Activated naive CD4-positive, alpha-beta T cell treated with anti-CD3 and anti-CD28 coated beads for 36 hours (primary cell): ENCODE measurements at regions not wholly inside any gene's neighbourhood (a gene's known extent, or its start where the extent isn't known, plus 50 kb on each side); places are given as distances from the start of the nearest gene placed in this dataset.
"Not testable (repeated sequence)": the region's sequence is repeated elsewhere in the genome, so short reads cannot be mapped to it uniquely, and the experiment has no call there.

Experiments used
- CTCF ChIA-PET: fragments of 350-600 bp; sonication (Branson Sonifier 250); formaldehyde crosslinking; loops from one replicate; lab custom pipeline; 2021; ENCODE audit warnings: antibody characterized with exemption; lab: Charles Lee
- DNase-seq: peaks from one replicate; pipeline ENCODE4 v3.0.0-alpha.2; 2020
- H3K27ac Mint-ChIP-seq: one replicate; pipeline ENCODE4 v1.8.0; 2021; ENCODE audit warnings: mild to moderate bottlenecking, mixed read lengths
- H3K27me3 Mint-ChIP-seq: one replicate; pipeline ENCODE4 v1.8.0; 2021; ENCODE audit warnings: low read depth, mixed read lengths
- H3K36me3 Mint-ChIP-seq: one replicate; pipeline ENCODE4 v1.8.0; 2021; ENCODE audit warnings: low read depth, mixed read lengths
- H3K4me1 Mint-ChIP-seq: one replicate; pipeline ENCODE4 v1.8.0; 2021; ENCODE audit warnings: low read depth, mixed read lengths
- H3K4me3 Mint-ChIP-seq: one replicate; pipeline ENCODE4 v1.8.0; 2021; ENCODE audit warnings: mild to moderate bottlenecking, moderate library complexity, mixed read lengths
- H3K9me3 Mint-ChIP-seq: one replicate; pipeline ENCODE4 v1.8.0; 2021; ENCODE audit warnings: mixed read lengths
- intact Hi-C: fragments of 100-400 bp; cut with micrococcal nuclease; formaldehyde crosslinking; loops from one replicate; pipeline ENCODE4 v1.15.1; 2023

DNA sequence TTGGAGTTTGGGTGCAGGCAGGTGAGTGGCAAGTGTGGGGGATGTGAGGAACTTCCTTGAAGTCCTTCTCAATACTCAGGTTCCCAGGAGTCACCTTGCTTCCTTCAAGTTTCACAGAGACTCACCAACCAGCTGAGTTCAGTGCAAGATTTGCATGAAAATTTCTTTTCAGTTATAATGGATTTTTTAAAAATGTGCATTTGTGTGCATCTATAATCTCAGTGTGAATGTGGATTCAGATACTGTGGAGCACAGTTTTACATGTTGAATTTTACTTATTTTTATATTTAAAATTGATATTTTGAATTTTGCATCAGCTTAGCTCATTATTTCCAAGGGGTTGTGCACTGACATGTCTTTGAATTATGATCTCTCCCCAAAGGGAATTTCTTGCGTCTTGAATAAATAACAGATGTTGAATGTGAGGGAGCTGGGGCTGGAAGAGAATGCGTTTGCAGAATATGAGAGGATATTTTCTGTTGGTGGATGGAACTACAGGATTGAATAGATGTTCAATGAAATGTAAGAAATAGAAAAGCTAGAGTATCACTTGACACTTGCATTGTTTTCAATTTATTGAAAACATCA lies 184.3 kb downstream of the RPRM start:
- no peak overlapping the region for H3K4me3 Mint-ChIP-seq
- no peaks in the 10 kb centered on the region for H3K4me1 Mint-ChIP-seq
- DNase-seq = no peak
- CTCF ChIA-PET = no interaction called here
- H3K27me3 Mint-ChIP-seq = no peaks in the 10 kb centered on the region
- no peaks in the 10 kb centered on the region for H3K36me3 Mint-ChIP-seq
- intact Hi-C loops = no loop called here
- H3K27ac Mint-ChIP-seq = no peak overlapping the region
- H3K9me3 Mint-ChIP-seq = no peaks in the 10 kb centered on the region

DNA sequence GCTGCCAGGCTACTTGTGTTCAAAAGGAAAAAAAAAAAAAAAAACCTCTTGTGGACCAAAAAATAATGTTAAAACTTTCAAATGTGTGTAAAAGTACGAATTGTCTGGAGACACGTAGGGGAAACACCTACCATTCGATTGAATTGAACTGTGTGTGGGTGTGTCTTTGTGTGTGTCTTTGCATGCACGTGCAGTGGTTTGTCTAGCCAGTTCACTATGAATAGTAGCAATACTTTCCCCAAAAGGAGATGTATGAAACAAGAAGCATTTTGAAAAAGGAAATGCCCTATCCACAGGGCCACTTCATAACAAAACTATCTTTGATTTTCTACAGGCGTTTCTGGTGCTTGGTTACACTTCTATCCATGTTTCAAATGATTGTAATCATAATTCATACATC lies 186.8 kb downstream of the RPRM start:
- CTCF ChIA-PET = no interaction called here
- Mint-ChIP-seq H3K9me3 (no peaks in the 10 kb centered on the region), H3K36me3 (no peaks in the 10 kb centered on the region), H3K27me3 (peaks cover 4% of the 10 kb centered on the region), H3K27ac (no peak overlapping the region), H3K4me3 (no peak overlapping the region), H3K4me1 (peaks cover 2% of the 10 kb centered on the region)
- intact Hi-C loops = no loop called here
- DNase-seq = no peak

DNA sequence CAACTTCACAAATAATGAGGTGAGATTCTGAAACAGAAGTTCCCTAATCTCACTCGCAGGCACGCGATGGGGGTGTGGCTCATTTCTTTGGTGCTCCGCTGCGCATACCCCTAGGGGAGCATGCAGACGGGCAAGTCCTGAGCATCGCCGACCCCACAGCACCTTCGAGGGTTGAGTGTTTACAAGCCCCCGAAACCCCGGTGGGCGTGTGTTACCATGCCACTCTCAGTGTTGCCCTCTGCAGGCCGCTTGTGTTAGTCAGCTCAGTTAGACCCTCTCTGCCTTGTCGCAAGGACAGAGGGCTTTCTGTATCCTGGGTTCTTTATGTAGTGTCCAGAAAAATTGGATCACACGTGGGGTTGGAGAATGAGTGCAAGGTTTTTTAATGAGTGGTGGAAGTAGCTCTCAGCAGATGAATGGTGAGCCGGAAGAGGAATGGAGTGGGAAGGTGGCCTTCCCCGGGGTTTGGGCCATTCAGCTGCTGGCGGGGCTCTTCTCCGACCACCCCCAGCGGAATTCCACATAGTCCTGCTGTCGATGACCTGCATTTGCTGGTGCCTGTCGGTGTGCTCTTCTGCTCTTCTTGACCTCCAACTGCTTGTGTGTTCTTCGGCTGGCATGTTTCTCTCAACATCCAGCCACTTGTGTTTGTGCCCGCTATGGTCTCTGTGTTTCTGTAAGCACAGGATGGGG lies 191.3 kb downstream of the RPRM start:
- CTCF ChIA-PET = no interaction called here
- intact Hi-C loops = no loop called here
- H3K36me3 Mint-ChIP-seq = no peaks in the 10 kb centered on the region
- H3K27ac Mint-ChIP-seq = no peak overlapping the region
- H3K4me1 Mint-ChIP-seq = peaks cover 2% of the 10 kb centered on the region
- peaks cover 8% of the 10 kb centered on the region for H3K9me3 Mint-ChIP-seq
- H3K27me3 Mint-ChIP-seq = peaks cover 4% of the 10 kb centered on the region
- no peak overlapping the region for H3K4me3 Mint-ChIP-seq
- DNase-seq = peak; percentile 7

DNA sequence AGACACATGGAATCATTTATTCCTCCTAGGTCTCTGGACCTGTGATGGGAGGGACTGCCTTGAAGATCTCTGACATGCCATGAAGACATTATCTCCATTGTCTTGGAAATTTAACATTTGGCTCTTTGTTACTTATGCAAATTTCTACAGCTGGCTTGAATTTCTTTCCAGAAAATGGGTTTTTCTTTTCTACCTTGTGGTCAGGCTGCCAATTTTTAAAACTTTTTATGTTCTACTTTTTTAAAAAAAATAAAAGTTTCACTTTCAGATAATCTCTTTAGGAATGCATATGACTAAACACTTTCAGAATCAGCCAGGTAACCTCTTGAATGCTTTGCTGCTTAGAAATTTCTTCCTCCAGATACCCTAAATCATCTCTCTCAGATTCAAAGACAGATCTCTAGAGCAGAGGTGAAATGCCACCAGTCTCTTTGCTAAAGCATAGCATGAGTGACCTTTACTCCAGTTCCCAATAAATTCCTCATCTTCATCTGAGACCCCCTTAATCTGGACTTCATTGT lies 209.6 kb downstream of the RPRM start:
- Mint-ChIP-seq H3K27ac (no peak overlapping the region), H3K9me3 (peaks cover 7% of the 10 kb centered on the region), H3K36me3 (no peaks in the 10 kb centered on the region), H3K27me3 (no peaks in the 10 kb centered on the region), H3K4me3 (no peak overlapping the region), H3K4me1 (no peaks in the 10 kb centered on the region)
- no peak for DNase-seq
- CTCF ChIA-PET = no interaction called here
- intact Hi-C loops = no loop called here

DNA sequence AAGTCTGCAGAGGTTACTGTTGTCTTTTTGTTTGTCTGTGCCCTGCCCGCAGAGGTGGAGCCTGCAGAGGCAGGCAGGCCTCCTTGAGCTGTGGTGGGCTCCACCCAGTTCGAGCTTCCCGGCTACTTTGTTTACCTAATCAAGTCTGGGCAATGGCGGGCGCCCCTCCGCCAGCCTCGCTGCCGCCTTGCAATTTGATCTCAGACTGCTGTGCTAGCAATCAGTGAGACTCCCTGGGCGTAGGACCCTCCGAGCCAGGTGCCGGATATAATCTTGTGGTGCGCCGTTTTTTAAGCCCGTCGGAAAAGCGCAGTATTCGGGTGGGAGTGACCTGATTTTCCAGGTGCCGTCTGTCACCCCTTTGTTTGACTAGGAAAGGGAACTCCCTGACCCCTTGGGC lies 221.7 kb downstream of the RPRM start:
- intact Hi-C loops, H3K27me3 Mint-ChIP-seq, CTCF ChIA-PET, H3K4me1 Mint-ChIP-seq, DNase-seq, H3K27ac Mint-ChIP-seq, H3K36me3 Mint-ChIP-seq, H3K4me3 Mint-ChIP-seq, H3K9me3 Mint-ChIP-seq: not testable (repeated sequence)

DNA sequence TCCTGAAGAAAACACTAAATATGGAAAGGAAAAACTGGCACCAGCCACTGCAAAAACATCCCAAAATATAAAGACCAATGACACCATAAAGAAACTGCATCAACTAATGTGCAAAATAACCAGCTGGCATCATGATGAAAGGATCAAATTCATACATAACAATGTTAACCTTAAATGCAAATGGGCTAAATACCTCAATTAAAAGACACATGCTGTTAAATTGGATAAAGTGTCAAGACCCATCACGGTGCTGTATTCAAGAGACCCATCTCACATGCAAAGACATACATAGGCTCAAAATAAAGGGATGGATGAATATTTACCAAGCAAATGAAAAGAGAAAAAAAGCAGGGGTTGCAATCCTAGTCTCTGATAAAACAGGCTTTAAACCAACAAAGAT lies 231.9 kb downstream of the RPRM start:
- H3K27ac Mint-ChIP-seq, H3K27me3 Mint-ChIP-seq, H3K4me3 Mint-ChIP-seq, DNase-seq, CTCF ChIA-PET, intact Hi-C loops, H3K36me3 Mint-ChIP-seq, H3K4me1 Mint-ChIP-seq: not testable (repeated sequence)
- peaks cover 12% of the 10 kb centered on the region for H3K9me3 Mint-ChIP-seq

GRCh38 chr2:153235516-153235915 lies 243.0 kb downstream of the RPRM start:
- Mint-ChIP-seq H3K27ac (peak overlapping the region; percentile 46), H3K36me3 (no peaks in the 10 kb centered on the region), H3K27me3 (no peaks in the 10 kb centered on the region), H3K4me1 (peaks cover 16% of the 10 kb centered on the region), H3K9me3 (no peaks in the 10 kb centered on the region), H3K4me3 (no peak overlapping the region)
- DNase-seq = peak; percentile 55
- intact Hi-C loops = loop anchor here (5.0 to 10.0 kb wide), 2 partner anchors 67 to 309 kb away; no protein-coding TSS in a partner anchor
- CTCF ChIA-PET = no interaction called here

DNA sequence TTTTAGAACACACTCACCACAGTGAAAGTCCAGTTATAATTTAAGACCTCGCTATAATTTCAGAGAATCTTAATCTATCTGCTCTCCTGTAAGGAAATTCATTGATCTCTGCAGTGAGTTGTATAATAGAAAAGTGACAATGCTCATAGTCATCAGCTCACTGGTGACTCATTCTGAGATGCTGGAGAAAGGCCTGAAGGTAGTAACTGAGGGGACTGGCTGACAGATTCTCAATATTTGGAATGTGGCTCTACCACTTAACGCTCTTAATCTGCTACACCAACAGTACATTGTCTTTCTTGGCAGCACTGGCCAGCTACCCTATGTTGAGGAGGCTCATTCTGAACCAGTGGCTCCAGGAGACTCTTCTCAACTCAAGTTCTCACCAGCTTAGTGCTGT lies 246.1 kb downstream of the RPRM start:
- intact Hi-C loops = loop anchor here (10.0 kb wide), 1 partner anchor 312 kb away; no protein-coding TSS in a partner anchor
- Mint-ChIP-seq H3K4me1 (peaks cover 16% of the 10 kb centered on the region), H3K27ac (no peak overlapping the region), H3K9me3 (no peaks in the 10 kb centered on the region), H3K4me3 (no peak overlapping the region), H3K36me3 (no peaks in the 10 kb centered on the region), H3K27me3 (no peaks in the 10 kb centered on the region)
- DNase-seq = no peak
- CTCF ChIA-PET = interaction anchor here (0.6 kb wide), 1 partner anchor 326 kb away, joined by 3 read pairs; no protein-coding TSS in a partner anchor

DNA sequence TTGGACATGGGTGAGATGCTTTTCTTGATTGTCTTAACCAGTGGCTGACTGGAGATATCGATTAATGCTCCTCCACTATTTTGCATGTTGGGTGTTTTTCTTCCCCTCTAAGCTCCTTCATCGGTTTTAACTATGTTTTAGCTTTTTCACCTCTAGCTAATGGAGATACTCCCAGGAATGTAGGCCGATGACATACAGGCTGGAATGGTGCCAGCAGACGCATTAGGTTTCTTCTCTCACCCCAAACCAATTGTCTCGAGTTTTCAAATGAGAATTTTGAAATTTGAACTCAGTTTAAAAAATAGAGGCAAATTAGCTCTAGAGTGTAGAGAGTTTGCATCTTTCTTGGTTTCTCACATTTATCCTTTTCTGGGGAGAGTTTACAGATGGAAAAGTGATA lies 247.6 kb downstream of the RPRM start:
- H3K4me1 Mint-ChIP-seq = peaks cover 14% of the 10 kb centered on the region
- H3K27ac Mint-ChIP-seq = no peak overlapping the region
- no peaks in the 10 kb centered on the region for H3K36me3 Mint-ChIP-seq
- no peak overlapping the region for H3K4me3 Mint-ChIP-seq
- DNase-seq = no peak
- CTCF ChIA-PET = interaction anchor here (0.6 to 0.8 kb wide), 2 partner anchors 63 to 249 kb away, joined by 3 to 4 read pairs; no protein-coding TSS in a partner anchor
- peaks cover 2% of the 10 kb centered on the region for H3K27me3 Mint-ChIP-seq
- H3K9me3 Mint-ChIP-seq = peaks cover 6% of the 10 kb centered on the region
- intact Hi-C loops = loop anchor here (10.0 kb wide), 1 partner anchor 314 kb away; no protein-coding TSS in a partner anchor

DNA sequence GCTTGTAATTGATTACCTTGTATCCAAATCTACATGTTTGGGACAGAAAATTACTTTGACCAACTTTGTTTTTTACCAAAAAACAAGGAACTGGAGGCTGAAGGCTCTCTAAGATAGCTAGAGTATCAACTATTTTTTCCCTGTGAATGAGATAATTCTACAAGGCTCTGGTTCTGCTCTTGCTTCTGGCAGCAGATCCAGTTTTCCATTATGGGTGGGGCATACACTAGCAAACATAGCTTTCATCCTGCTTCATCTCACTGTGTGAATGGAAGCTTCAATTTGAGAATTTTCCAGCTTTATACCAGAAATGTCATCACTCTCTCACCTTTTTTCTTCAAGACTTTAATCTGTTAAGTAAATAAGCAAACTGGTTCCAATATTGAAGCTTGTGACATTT lies 249.7 kb downstream of the RPRM start:
- no peak overlapping the region for H3K4me3 Mint-ChIP-seq
- peaks cover 2% of the 10 kb centered on the region for H3K27me3 Mint-ChIP-seq
- no peaks in the 10 kb centered on the region for H3K4me1 Mint-ChIP-seq
- H3K27ac Mint-ChIP-seq = no peak overlapping the region
- CTCF ChIA-PET = interaction anchor here (0.6 kb wide), 1 partner anchor 60 kb away, joined by 3 read pairs; no protein-coding TSS in a partner anchor
- no peak for DNase-seq
- intact Hi-C loops = no loop called here
- H3K36me3 Mint-ChIP-seq = no peaks in the 10 kb centered on the region
- peaks cover 12% of the 10 kb centered on the region for H3K9me3 Mint-ChIP-seq

DNA sequence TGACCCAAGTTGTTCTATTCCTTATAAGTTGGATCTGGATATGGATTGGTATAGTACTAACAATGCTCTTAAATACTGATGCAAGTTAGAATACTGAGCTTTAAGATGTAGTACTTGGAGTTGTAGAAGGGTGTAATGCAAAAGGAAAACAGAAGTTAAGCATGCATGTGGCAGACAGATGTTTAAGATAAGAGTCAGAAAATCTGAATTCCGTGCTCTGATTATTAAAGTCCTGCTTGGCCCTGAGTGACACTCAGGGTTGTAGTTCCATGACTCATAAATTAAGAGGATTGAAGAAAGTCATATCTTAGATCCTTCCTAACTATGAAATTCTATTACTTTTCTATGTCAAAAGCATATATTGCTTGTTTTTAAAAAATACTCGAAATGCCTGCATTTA lies 250.6 kb downstream of the RPRM start:
- Mint-ChIP-seq H3K9me3 (peaks cover 12% of the 10 kb centered on the region), H3K4me3 (no peak overlapping the region), H3K27ac (no peak overlapping the region), H3K36me3 (no peaks in the 10 kb centered on the region), H3K4me1 (no peaks in the 10 kb centered on the region), H3K27me3 (peaks cover 2% of the 10 kb centered on the region)
- CTCF ChIA-PET = no interaction called here
- intact Hi-C loops = no loop called here
- DNase-seq = no peak

- H3K9me3 Mint-ChIP-seq = peaks cover 12% of the 10 kb centered on the region
- H3K36me3 Mint-ChIP-seq = no peaks in the 10 kb centered on the region
- no peak overlapping the region for H3K4me3 Mint-ChIP-seq
- H3K27ac Mint-ChIP-seq = no peak overlapping the region
- CTCF ChIA-PET = no interaction called here
- no peak for DNase-seq
- intact Hi-C loops = no loop called here
- no peaks in the 10 kb centered on the region for H3K4me1 Mint-ChIP-seq
- H3K27me3 Mint-ChIP-seq = peaks cover 5% of the 10 kb centered on the region
These were observed 256.1 kb downstream of the RPRM start for GRCh38 chr2:153222231-153223165.
